GM19372 (cell line): ENCODE measurements at regions not wholly inside any gene's neighbourhood (a gene's known extent, or its start where the extent isn't known, plus 50 kb on each side); places are given as distances from the start of the nearest gene placed in this dataset.
"Not testable (repeated sequence)": the region's sequence is repeated elsewhere in the genome, so short reads cannot be mapped to it uniquely, and the experiment has no call there.

ENCODE experiments used
- ATAC-seq: cut with Tn5 transposase; IDR thresholded peaks from one replicate; pipeline ENCODE4 v1.9.1; 2021; ENCODE audit warnings: mild to moderate bottlenecking, low read depth, moderate library complexity; ENCODE audit not compliant: unreplicated experiment

- no peak for ATAC-seq
These were observed 1537.9 kb upstream of the PRR20A start for GRCh38 chr13:55602784-55603183.

GRCh38 chr13:55606045-55606665, 1534.6 kb upstream of the PRR20A start:
- ATAC-seq = no peak

- ATAC-seq = no peak
These were observed 1527.1 kb upstream of the PRR20A start for GRCh38 chr13:55613429-55614187.

GRCh38 chr13:55615081-55615480, 1525.6 kb upstream of the PRR20A start:
- ATAC-seq = no peak

- no peak for ATAC-seq
These were observed 1523.5 kb upstream of the PRR20A start for GRCh38 chr13:55617241-55617640.

- ATAC-seq = no peak
These were observed 1513.5 kb upstream of the PRR20A start for GRCh38 chr13:55627221-55627620.

- ATAC-seq = no peak
These were observed 1508.3 kb upstream of the PRR20A start for GRCh38 chr13:55632402-55632801.

GRCh38 chr13:55649485-55649884, 1491.2 kb upstream of the PRR20A start:
- ATAC-seq = no peak

- ATAC-seq = no peak
These were observed 1488.1 kb upstream of the PRR20A start for GRCh38 chr13:55652657-55653056.

GRCh38 chr13:55653497-55653896, 1487.2 kb upstream of the PRR20A start:
- no peak for ATAC-seq

GRCh38 chr13:55654243-55654642, 1486.5 kb upstream of the PRR20A start:
- no peak for ATAC-seq

- not testable (repeated sequence) for ATAC-seq
These were observed 1480.5 kb upstream of the PRR20A start for GRCh38 chr13:55660264-55660663.

- ATAC-seq = no peak
These were observed 1479.9 kb upstream of the PRR20A start for GRCh38 chr13:55660851-55661250.

GRCh38 chr13:55661505-55661904, 1479.2 kb upstream of the PRR20A start:
- ATAC-seq = no peak

- ATAC-seq = no peak
These were observed 1476.5 kb upstream of the PRR20A start for GRCh38 chr13:55664178-55664577.

GRCh38 chr13:55669051-55669450, 1471.7 kb upstream of the PRR20A start:
- ATAC-seq = no peak

- no peak for ATAC-seq
These were observed 1466.8 kb upstream of the PRR20A start for GRCh38 chr13:55673910-55674309.

- ATAC-seq = no peak
These were observed 1457.9 kb upstream of the PRR20A start for GRCh38 chr13:55682776-55683175.

- ATAC-seq = no peak
These were observed 1435.2 kb upstream of the PRR20A start for GRCh38 chr13:55705526-55705925.

- ATAC-seq = no peak
These were observed 1434.7 kb upstream of the PRR20A start for GRCh38 chr13:55705971-55706370.

GRCh38 chr13:55714120-55714519, 1426.6 kb upstream of the PRR20A start:
- ATAC-seq = no peak

- ATAC-seq = no peak
These were observed 1413.0 kb upstream of the PRR20A start for GRCh38 chr13:55727683-55728082.
